SJSA1 (cell line): ENCODE measurements at regions not wholly inside any gene's neighbourhood (a gene's known extent, or its start where the extent isn't known, plus 50 kb on each side); places are given as distances from the start of the nearest gene placed in this dataset.

Source experiments
- DNase-seq, 2 experiments: peaks; one replicate each; pipeline ENCODE4 v3.0.0-alpha.2; 2015 to 2020; ENCODE audit warnings: low spot score in 2 of 2, low read depth in 1 of 2
- H3K27ac ChIP-seq: fragments of 250-450 bp; sonication (Bioruptor Pico); 2 replicates; pipeline ENCODE4 v1.5.1; 2020; ENCODE audit warnings: mild to moderate bottlenecking, moderate library complexity
- H3K27me3 ChIP-seq: fragments of 250-450 bp; sonication (Bioruptor Pico); replicated peaks from 2 replicates; pipeline ENCODE4 v1.5.1; 2020; ENCODE audit warnings: mild to moderate bottlenecking, moderate library complexity
- H3K36me3 ChIP-seq: fragments of 250-450 bp; sonication (Bioruptor Pico); 2 replicates; pipeline ENCODE4 v1.5.1; 2020; ENCODE audit warnings: mild to moderate bottlenecking
- H3K4me1 ChIP-seq: fragments of 250-450 bp; sonication (Bioruptor Pico); replicated peaks from 2 replicates; pipeline ENCODE4 v1.6.1; 2021; ENCODE audit warnings: mild to moderate bottlenecking
- H3K4me3 ChIP-seq: fragments of 250-450 bp; sonication (Bioruptor Pico); 2 replicates; pipeline ENCODE4 v1.5.1; 2020; ENCODE audit warnings: mild to moderate bottlenecking
- H3K9me3 ChIP-seq: fragments of 250-450 bp; sonication (Bioruptor Pico); replicated peaks from 2 replicates; pipeline ENCODE4 v1.5.1; 2020; ENCODE audit warnings: mild to moderate bottlenecking

- no peak for DNase-seq
- no peaks in the 10 kb centered on the region for H3K4me1 ChIP-seq
- no peaks in the 10 kb centered on the region for H3K9me3 ChIP-seq
- H3K36me3 ChIP-seq: no peaks in the 10 kb centered on the region
- no peak overlapping the region for H3K4me3 ChIP-seq
- H3K27ac ChIP-seq: no peak overlapping the region
- H3K27me3 ChIP-seq: no peaks in the 10 kb centered on the region
Measured at GRCh38 chr3:73197187-73197586, 135.7 kb downstream of the EBLN2 start.

- Histone ChIP-seq H3K36me3 (no peaks in the 10 kb centered on the region), H3K27ac (no peak overlapping the region), H3K27me3 (no peaks in the 10 kb centered on the region), H3K4me3 (no peak overlapping the region), H3K4me1 (no peaks in the 10 kb centered on the region), H3K9me3 (no peaks in the 10 kb centered on the region)
- DNase-seq: no peak
Measured at GRCh38 chr3:73203101-73203500, 141.6 kb downstream of the EBLN2 start.

- no peak overlapping the region for H3K27ac ChIP-seq
- no peak for DNase-seq
- H3K36me3 ChIP-seq: no peaks in the 10 kb centered on the region
Measured at GRCh38 chr3:73203633-73204032, 142.2 kb downstream of the EBLN2 start.

GRCh38 chr3:73204841-73205240 is 143.4 kb downstream of the EBLN2 start:
- Histone ChIP-seq H3K27me3 (no peaks in the 10 kb centered on the region), H3K27ac (no peak overlapping the region), H3K9me3 (no peaks in the 10 kb centered on the region), H3K4me1 (no peaks in the 10 kb centered on the region), H3K4me3 (no peak overlapping the region), H3K36me3 (no peaks in the 10 kb centered on the region)
- DNase-seq: no peak

More at GRCh38 chr3:73203633-73204032, 142.2 kb downstream of the EBLN2 start:
- Histone ChIP-seq H3K4me1 (no peaks in the 10 kb centered on the region), H3K4me3 (no peak overlapping the region), H3K27me3 (no peaks in the 10 kb centered on the region), H3K9me3 (no peaks in the 10 kb centered on the region)

- DNase-seq: no peak
- Histone ChIP-seq H3K27me3 (no peaks in the 10 kb centered on the region), H3K4me3 (no peak overlapping the region), H3K4me1 (no peaks in the 10 kb centered on the region), H3K9me3 (no peaks in the 10 kb centered on the region), H3K36me3 (no peaks in the 10 kb centered on the region), H3K27ac (no peak overlapping the region)
Measured at GRCh38 chr3:73206030-73206429, 144.6 kb downstream of the EBLN2 start.

GRCh38 chr3:73207946-73208440 is 146.5 kb downstream of the EBLN2 start:
- Histone ChIP-seq H3K4me1 (no peaks in the 10 kb centered on the region), H3K9me3 (no peaks in the 10 kb centered on the region), H3K4me3 (no peak overlapping the region), H3K27me3 (no peaks in the 10 kb centered on the region), H3K36me3 (no peaks in the 10 kb centered on the region), H3K27ac (no peak overlapping the region)
- no peak for DNase-seq

- no peaks in the 10 kb centered on the region for H3K4me1 ChIP-seq
- no peak overlapping the region for H3K27ac ChIP-seq
- no peak for DNase-seq
- no peaks in the 10 kb centered on the region for H3K36me3 ChIP-seq
- no peak overlapping the region for H3K4me3 ChIP-seq
- no peaks in the 10 kb centered on the region for H3K27me3 ChIP-seq
- no peaks in the 10 kb centered on the region for H3K9me3 ChIP-seq
Measured at GRCh38 chr3:73210759-73211158, 149.3 kb downstream of the EBLN2 start.

GRCh38 chr3:73212683-73213082 is 151.2 kb downstream of the EBLN2 start:
- no peak overlapping the region for H3K4me3 ChIP-seq
- no peak overlapping the region for H3K27ac ChIP-seq
- no peaks in the 10 kb centered on the region for H3K4me1 ChIP-seq
- H3K9me3 ChIP-seq: no peaks in the 10 kb centered on the region
- H3K36me3 ChIP-seq: no peaks in the 10 kb centered on the region
- DNase-seq: no peak
- H3K27me3 ChIP-seq: no peaks in the 10 kb centered on the region

- DNase-seq: no peak
- Histone ChIP-seq H3K4me3 (no peak overlapping the region), H3K27me3 (no peaks in the 10 kb centered on the region), H3K4me1 (no peaks in the 10 kb centered on the region), H3K9me3 (no peaks in the 10 kb centered on the region), H3K36me3 (no peaks in the 10 kb centered on the region), H3K27ac (no peak overlapping the region)
Measured at GRCh38 chr3:73213896-73214295, 152.4 kb downstream of the EBLN2 start.

GRCh38 chr3:73214846-73215245 is 153.4 kb downstream of the EBLN2 start:
- H3K4me1 ChIP-seq: no peaks in the 10 kb centered on the region
- H3K27ac ChIP-seq: no peak overlapping the region
- H3K4me3 ChIP-seq: no peak overlapping the region
- no peaks in the 10 kb centered on the region for H3K9me3 ChIP-seq
- H3K36me3 ChIP-seq: no peaks in the 10 kb centered on the region
- no peaks in the 10 kb centered on the region for H3K27me3 ChIP-seq
- no peak for DNase-seq

- no peak for DNase-seq
- Histone ChIP-seq H3K27ac (no peak overlapping the region), H3K36me3 (no peaks in the 10 kb centered on the region), H3K27me3 (no peaks in the 10 kb centered on the region), H3K4me3 (no peak overlapping the region), H3K4me1 (no peaks in the 10 kb centered on the region), H3K9me3 (no peaks in the 10 kb centered on the region)
Measured at GRCh38 chr3:73215281-73215680, 153.8 kb downstream of the EBLN2 start.

- no peaks in the 10 kb centered on the region for H3K4me1 ChIP-seq
- H3K36me3 ChIP-seq: no peaks in the 10 kb centered on the region
- H3K9me3 ChIP-seq: no peaks in the 10 kb centered on the region
- no peak overlapping the region for H3K4me3 ChIP-seq
- H3K27ac ChIP-seq: no peak overlapping the region
- DNase-seq: no peak
- no peaks in the 10 kb centered on the region for H3K27me3 ChIP-seq
Measured at GRCh38 chr3:73215901-73216300, 154.4 kb downstream of the EBLN2 start.

- Histone ChIP-seq H3K27me3 (no peaks in the 10 kb centered on the region), H3K4me1 (no peaks in the 10 kb centered on the region), H3K4me3 (no peak overlapping the region), H3K27ac (no peak overlapping the region), H3K36me3 (no peaks in the 10 kb centered on the region), H3K9me3 (no peaks in the 10 kb centered on the region)
- DNase-seq: no peak
Measured at GRCh38 chr3:73216310-73216709, 154.9 kb downstream of the EBLN2 start.

- no peak overlapping the region for H3K4me3 ChIP-seq
- H3K36me3 ChIP-seq: no peaks in the 10 kb centered on the region
- no peaks in the 10 kb centered on the region for H3K9me3 ChIP-seq
- peaks cover 6% of the 10 kb centered on the region; the same call in 1 of the 2 replicates for H3K27me3 ChIP-seq
- H3K27ac ChIP-seq: no peak overlapping the region
- DNase-seq: no peak
- H3K4me1 ChIP-seq: no peaks in the 10 kb centered on the region
Measured at GRCh38 chr3:73222126-73222525, 160.7 kb downstream of the EBLN2 start.

GRCh38 chr3:73225146-73225855 is 163.8 kb downstream of the EBLN2 start:
- Histone ChIP-seq H3K4me1 (no peaks in the 10 kb centered on the region), H3K4me3 (no peak overlapping the region), H3K9me3 (no peaks in the 10 kb centered on the region), H3K27ac (no peak overlapping the region), H3K27me3 (peaks cover 6% of the 10 kb centered on the region; the same call in 1 of the 2 replicates), H3K36me3 (no peaks in the 10 kb centered on the region)
- DNase-seq: no peak
